ENCODE measurements at regions not wholly inside any gene's neighbourhood (a gene's known extent, or its start where the extent isn't known, plus 50 kb on each side); places are given as distances from the start of the nearest gene placed in this dataset.

DNA sequence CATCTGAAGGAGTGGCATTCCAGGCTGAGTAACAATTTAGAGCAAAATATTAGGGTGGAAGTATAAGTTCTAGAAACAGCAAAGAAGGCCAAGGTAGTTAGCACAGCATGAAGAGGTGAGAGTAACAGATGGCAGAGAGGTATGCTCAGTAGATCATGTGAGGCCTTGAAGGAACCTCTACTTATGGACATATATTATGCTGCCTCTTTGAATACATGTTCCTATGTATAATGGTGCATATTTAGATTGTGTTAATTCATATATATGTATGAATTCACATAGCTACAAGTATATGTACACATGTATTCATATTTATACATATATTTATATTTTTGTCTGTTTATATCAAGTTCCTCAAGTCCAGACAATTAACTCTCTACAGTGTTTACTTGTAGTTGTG, 355.2 kb downstream of the KCTD8 start:
- H3K27ac ChIP-seq, result no peak overlapping the region
- H3K9ac ChIP-seq, result no peak overlapping the region
- no peak overlapping the region for H3K4me3 ChIP-seq
- no peaks in the 10 kb centered on the region for H3K36me3 ChIP-seq
- TF ChIP-seq Cebpa-rat (IDR thresholded peaks at IDR 0.05), result no peak
- no peaks in the 10 kb centered on the region for H3K4me1 ChIP-seq
- H3K4me2 ChIP-seq, result no peak overlapping the region
- no peaks in the 10 kb centered on the region for H3K27me3 ChIP-seq
- no peaks in the 10 kb centered on the region for H4K20me1 ChIP-seq
- H3K9me3 ChIP-seq (replicated peaks in 1 of 11), result no peaks in the 10 kb centered on the region

DNA sequence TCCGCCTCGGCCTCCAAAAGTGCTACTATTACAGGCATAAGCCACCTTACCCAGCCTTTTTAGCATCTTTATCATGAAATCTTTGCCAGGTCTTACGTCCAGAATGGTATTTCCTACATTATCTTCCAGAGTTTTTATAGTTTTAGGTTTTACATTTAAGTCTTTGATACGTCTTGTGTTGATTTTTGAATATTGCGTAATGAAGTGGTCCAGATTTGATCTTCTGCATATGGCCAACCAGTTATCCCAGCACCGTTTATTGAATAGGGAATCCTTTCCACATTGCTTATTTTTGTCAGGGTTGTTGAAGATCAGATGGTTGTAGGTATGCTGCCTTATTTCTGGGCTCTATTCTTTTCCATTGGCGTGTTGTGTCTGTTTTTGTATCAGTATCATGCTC, 349.6 kb downstream of the KCTD8 start:
- H3K4me3 ChIP-seq, result no peak overlapping the region
- TF ChIP-seq Cebpa-rat (IDR thresholded peaks at IDR 0.05), result peak in 3 of 11 experiments; percentile 50 to 57 (median 50); a peak in 5 of 22 replicates
- no peaks in the 10 kb centered on the region for H3K9me3 ChIP-seq (replicated peaks in 1 of 11)
- H3K27me3 ChIP-seq, result no peaks in the 10 kb centered on the region
- no peak overlapping the region for H3K27ac ChIP-seq
- H3K36me3 ChIP-seq, result no peaks in the 10 kb centered on the region
- H3K4me2 ChIP-seq, result no peak overlapping the region
- H3K9ac ChIP-seq, result no peak overlapping the region
- no peaks in the 10 kb centered on the region for H3K4me1 ChIP-seq
- H4K20me1 ChIP-seq, result no peaks in the 10 kb centered on the region

DNA sequence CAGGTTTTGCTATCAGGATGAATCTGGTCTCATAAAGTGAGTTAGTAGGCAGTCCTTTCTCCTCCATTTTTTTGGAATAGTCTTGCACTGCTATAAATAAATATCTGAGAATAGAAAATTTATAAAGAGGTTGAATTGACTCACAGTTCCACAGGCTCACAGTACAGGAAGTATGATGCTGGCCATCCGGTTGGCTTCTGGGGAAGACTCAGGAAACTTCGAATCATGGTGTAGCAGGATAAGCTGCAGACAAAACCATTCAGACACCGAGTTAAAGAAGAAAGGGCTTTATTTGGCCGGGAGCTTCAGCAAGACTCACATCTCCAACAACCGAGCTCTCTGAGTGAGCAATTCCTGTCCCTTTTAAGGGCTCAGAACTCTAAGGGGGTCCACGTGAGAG, 348.2 kb downstream of the KCTD8 start:
- Histone ChIP-seq H3K9me3 (replicated peaks in 1 of 11) (no peaks in the 10 kb centered on the region), H3K4me3 (no peak overlapping the region), H3K27me3 (no peaks in the 10 kb centered on the region), H4K20me1 (no peaks in the 10 kb centered on the region), H3K36me3 (no peaks in the 10 kb centered on the region), H3K4me1 (no peaks in the 10 kb centered on the region), H3K9ac (no peak overlapping the region), H3K4me2 (no peak overlapping the region), H3K27ac (no peak overlapping the region)
- TF ChIP-seq Cebpa-rat (IDR thresholded peaks at IDR 0.05), result no peak

DNA sequence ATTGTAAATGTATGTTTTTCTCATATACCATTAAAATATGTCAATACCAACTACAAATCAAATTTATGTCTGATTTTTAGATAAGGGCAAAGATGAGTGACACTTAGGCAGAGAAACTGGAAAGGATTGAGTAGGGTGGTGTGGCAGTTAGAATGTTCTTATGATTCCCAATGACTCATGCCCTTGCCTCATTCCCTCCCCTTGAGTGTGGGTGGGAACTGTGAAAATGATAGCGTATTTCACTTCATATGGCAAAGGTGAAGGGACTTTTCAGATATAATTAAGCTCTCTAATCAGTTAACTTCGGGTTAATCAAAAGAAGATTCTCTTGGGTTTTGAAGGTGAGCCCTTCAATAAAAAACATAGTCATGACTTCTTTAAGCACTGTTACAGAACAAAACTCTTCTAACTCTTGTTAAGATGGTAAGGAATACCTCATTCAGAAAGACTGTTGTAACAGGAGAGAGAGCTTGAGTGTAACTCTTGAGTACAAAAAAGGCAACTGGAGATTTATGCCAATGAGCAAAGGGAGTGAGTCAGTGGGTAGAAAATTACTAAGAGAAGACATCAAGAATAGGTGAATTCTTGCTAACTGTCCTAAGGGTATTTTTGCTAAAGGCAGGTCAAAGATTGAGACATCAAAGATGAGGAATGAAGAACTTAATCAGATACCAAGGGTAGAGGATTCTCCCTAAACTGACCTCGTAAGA, 329.5 kb downstream of the KCTD8 start:
- Histone ChIP-seq H3K4me2 (no peak overlapping the region), H3K4me3 (no peak overlapping the region), H3K9me3 (replicated peaks in 1 of 11) (no peaks in the 10 kb centered on the region), H3K4me1 (no peaks in the 10 kb centered on the region), H3K27ac (no peak overlapping the region), H4K20me1 (no peaks in the 10 kb centered on the region), H3K9ac (no peak overlapping the region), H3K36me3 (no peaks in the 10 kb centered on the region), H3K27me3 (no peaks in the 10 kb centered on the region)
- TF ChIP-seq Cebpa-rat (IDR thresholded peaks at IDR 0.05), result no peak

DNA sequence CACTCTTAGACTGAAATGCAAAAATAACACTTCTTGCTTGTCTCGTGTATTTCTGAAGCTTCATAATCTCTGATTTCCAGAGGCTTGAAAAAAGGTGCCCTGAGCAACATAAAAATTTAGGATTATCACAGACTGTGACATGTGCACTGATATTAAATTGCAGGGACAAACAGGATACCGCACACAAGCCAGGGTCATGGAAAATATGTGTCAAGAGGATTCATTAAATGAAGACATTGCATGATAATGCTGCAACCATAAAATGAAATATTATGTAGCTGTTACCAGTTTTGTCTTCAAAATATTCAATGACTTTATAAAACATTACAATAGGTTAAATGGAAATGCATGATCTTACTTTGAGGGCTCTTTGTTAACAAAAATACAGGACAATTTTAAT, 328.0 kb downstream of the KCTD8 start:
- Histone ChIP-seq H3K9me3 (replicated peaks in 1 of 11) (no peaks in the 10 kb centered on the region), H3K9ac (no peak overlapping the region), H3K4me2 (no peak overlapping the region), H3K27ac (no peak overlapping the region), H3K4me1 (no peaks in the 10 kb centered on the region), H3K27me3 (no peaks in the 10 kb centered on the region), H3K36me3 (no peaks in the 10 kb centered on the region), H4K20me1 (no peaks in the 10 kb centered on the region), H3K4me3 (no peak overlapping the region)
- no peak for TF ChIP-seq Cebpa-rat (IDR thresholded peaks at IDR 0.05)

DNA sequence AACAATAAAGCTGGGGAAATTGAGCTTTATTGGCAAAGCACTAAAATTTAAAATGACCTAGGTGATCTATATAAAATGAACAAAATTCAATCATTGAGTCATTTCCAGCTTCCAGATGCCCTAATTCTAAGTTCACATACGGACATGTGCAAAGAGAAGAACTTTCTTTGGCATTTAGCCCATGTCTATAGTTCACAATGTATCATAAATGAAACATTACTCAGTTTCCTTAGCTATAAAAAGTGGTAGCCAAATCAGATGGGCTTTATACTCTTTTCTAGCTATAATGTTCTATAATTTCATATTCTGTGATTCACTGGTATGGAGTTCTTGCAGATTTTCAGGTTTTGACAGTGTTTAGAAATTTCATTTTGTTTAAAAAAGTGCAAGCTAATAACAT, 327.4 kb downstream of the KCTD8 start:
- H3K36me3 ChIP-seq, result no peaks in the 10 kb centered on the region
- no peak overlapping the region for H3K4me3 ChIP-seq
- TF ChIP-seq Cebpa-rat (IDR thresholded peaks at IDR 0.05), result no peak
- H3K9ac ChIP-seq, result no peak overlapping the region
- no peak overlapping the region for H3K27ac ChIP-seq
- no peaks in the 10 kb centered on the region for H3K27me3 ChIP-seq
- H4K20me1 ChIP-seq, result no peaks in the 10 kb centered on the region
- H3K9me3 ChIP-seq (replicated peaks in 1 of 11), result no peaks in the 10 kb centered on the region
- H3K4me2 ChIP-seq, result no peak overlapping the region
- H3K4me1 ChIP-seq, result no peaks in the 10 kb centered on the region

Data from BLaER1 treated with 17β-estradiol and CSF1 and Interleukin-3, amounts not matched to agents 10 nM and 100 nM (cell line).